ENCODE measurements at regions not wholly inside any gene's neighbourhood (a gene's known extent, or its start where the extent isn't known, plus 50 kb on each side); places are given as distances from the start of the nearest gene placed in this dataset.

DNA sequence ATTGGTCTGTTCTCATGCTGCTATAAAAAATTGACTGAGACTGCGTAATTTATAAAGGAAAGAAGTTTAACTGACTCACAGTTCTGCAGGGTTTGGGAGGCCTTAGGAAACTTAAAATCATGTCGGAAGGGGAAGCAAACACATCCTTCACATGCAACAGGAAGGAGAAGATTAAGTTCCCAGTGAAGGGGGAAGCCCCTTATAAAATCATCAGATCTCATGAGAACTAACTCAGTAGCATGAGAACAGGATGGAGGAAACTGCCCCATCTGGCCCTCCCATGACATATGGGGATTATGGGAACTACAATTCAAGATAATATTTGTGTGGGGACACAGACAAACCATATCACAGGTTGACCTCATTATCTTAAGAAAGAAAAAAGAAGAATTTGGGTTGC, 134.5 kb downstream of the PPP1R3A start:
- TF ChIP-seq, protein P1, sequence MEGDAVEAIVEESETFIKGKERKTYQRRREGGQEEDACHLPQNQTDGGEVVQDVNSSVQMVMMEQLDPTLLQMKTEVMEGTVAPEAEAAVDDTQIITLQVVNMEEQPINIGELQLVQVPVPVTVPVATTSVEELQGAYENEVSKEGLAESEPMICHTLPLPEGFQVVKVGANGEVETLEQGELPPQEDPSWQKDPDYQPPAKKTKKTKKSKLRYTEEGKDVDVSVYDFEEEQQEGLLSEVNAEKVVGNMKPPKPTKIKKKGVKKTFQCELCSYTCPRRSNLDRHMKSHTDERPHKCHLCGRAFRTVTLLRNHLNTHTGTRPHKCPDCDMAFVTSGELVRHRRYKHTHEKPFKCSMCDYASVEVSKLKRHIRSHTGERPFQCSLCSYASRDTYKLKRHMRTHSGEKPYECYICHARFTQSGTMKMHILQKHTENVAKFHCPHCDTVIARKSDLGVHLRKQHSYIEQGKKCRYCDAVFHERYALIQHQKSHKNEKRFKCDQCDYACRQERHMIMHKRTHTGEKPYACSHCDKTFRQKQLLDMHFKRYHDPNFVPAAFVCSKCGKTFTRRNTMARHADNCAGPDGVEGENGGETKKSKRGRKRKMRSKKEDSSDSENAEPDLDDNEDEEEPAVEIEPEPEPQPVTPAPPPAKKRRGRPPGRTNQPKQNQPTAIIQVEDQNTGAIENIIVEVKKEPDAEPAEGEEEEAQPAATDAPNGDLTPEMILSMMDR (conservative IDR thresholded peaks at IDR 0.05; ENCODE audit: low read length): no peak
- no peak for TF ChIP-seq EZH2phosphoT487 (IDR thresholded peaks at IDR 0.05; ENCODE audit: borderline replicate concordance)
